Hepatocyte (in vitro differentiated cells): ENCODE measurements at regions not wholly inside any gene's neighbourhood (a gene's known extent, or its start where the extent isn't known, plus 50 kb on each side); places are given as distances from the start of the nearest gene placed in this dataset.

Experiments
- DNase-seq: peaks from one replicate; pipeline ENCODE4 v3.0.0-alpha.2; 2016; ENCODE audit warnings: low spot score
- H2AFZ ChIP-seq: fragments of 200-600 bp; sonication (generic); 2 replicates; pipeline ENCODE4 v1.6.0; 2016; ENCODE audit warnings: antibody characterized with exemption, mild to moderate bottlenecking
- H3K27ac ChIP-seq: fragments of 200-600 bp; sonication (generic); 2 replicates; pipeline ENCODE4 v1.5.1; 2016; ENCODE audit warnings: mild to moderate bottlenecking
- H3K27me3 ChIP-seq: fragments of 200-600 bp; sonication (generic); 2 replicates; pipeline ENCODE4 v1.6.1; 2016
- H3K36me3 ChIP-seq: fragments of 200-600 bp; sonication (generic); replicated peaks from 2 replicates; pipeline ENCODE4 v1.5.1; 2016; ENCODE audit warnings: low read depth; ENCODE audit not compliant: insufficient read depth
- H3K4me1 ChIP-seq: fragments of 200-600 bp; sonication (generic); 2 replicates; pipeline ENCODE4 v1.5.1; 2016; ENCODE audit warnings: mild to moderate bottlenecking, moderate library complexity; ENCODE audit not compliant: insufficient read depth
- H3K4me2 ChIP-seq: fragments of 200-600 bp; sonication (generic); 2 replicates; pipeline ENCODE4 v1.6.0; 2016
- H3K4me3 ChIP-seq: fragments of 200-600 bp; sonication (generic); 2 replicates; pipeline ENCODE4 v1.5.1; 2016; ENCODE audit warnings: mild to moderate bottlenecking
- H3K79me2 ChIP-seq: fragments of 200-600 bp; sonication (generic); 2 replicates; pipeline ENCODE4 v1.6.0; 2017; ENCODE audit warnings: mild to moderate bottlenecking
- H3K9me2 ChIP-seq: fragments of 200-600 bp; sonication (generic); replicated peaks from 2 replicates; pipeline ENCODE4 v1.6.0; 2017; ENCODE audit warnings: mild to moderate bottlenecking; ENCODE audit not compliant: insufficient read depth
- H3K9me3 ChIP-seq: fragments of 200-600 bp; sonication (generic); 2 replicates; pipeline ENCODE4 v1.5.1; 2016; ENCODE audit warnings: low read depth, mild to moderate bottlenecking
- H4K20me1 ChIP-seq: fragments of 200-600 bp; sonication (generic); 2 replicates; pipeline ENCODE4 v1.6.0; 2016; ENCODE audit warnings: mild to moderate bottlenecking; ENCODE audit not compliant: insufficient read depth, poor library complexity, severe bottlenecking
- CTCF ChIP-seq: fragments of 200-600 bp; sonication (generic); IDR thresholded peaks from 2 replicates; pipeline ENCODE4 v1.5.1; 2016; ENCODE audit warnings: antibody characterized with exemption, mild to moderate bottlenecking; ENCODE audit not compliant: poor library complexity
- EZH2 ChIP-seq: fragments of 200-600 bp; sonication (generic); IDR thresholded peaks from 2 replicates; pipeline ENCODE4 v1.6.1; 2016; ENCODE audit warnings: antibody characterized with exemption, mild to moderate bottlenecking, borderline replicate concordance
- EZH2phosphoT487 ChIP-seq: fragments of 200-600 bp; sonication (generic); IDR thresholded peaks from one replicate; pipeline ENCODE4 v1.6.1; 2018; ENCODE audit warnings: antibody characterized with exemption, mild to moderate bottlenecking, low read depth, moderate library complexity; ENCODE audit not compliant: unreplicated experiment, severe bottlenecking
- WGBS: methylation state at CpG from one replicate; pipeline ENCODE4 v1.1.6; 2016; ENCODE audit warnings: low lambda C conversion rate; ENCODE audit errors: missing lambda C conversion rate; 5-methylcytosine and 5-hydroxymethylcytosine counted together

GRCh38 chr11:105492010-105492409 lies 117.9 kb upstream of the GRIA4 start:
- no peaks in the 10 kb centered on the region for H3K36me3 ChIP-seq
- no peak for DNase-seq
- no peaks in the 10 kb centered on the region for H3K4me1 ChIP-seq
- no peaks in the 10 kb centered on the region for H3K9me2 ChIP-seq
- no peaks in the 10 kb centered on the region for H3K9me3 ChIP-seq
- H3K27ac ChIP-seq = no peak overlapping the region
- H3K27me3 ChIP-seq = no peaks in the 10 kb centered on the region
- no peak overlapping the region for H3K4me3 ChIP-seq
- 96% methylated on average over 1 of the region's 1 CpG for WGBS
- no peak overlapping the region for H3K4me2 ChIP-seq
- no peak for TF ChIP-seq EZH2phosphoT487
- no peak for TF ChIP-seq EZH2
- no peak for TF ChIP-seq CTCF
- no peak overlapping the region for H2AFZ ChIP-seq
- no peaks in the 10 kb centered on the region for H3K79me2 ChIP-seq
- H4K20me1 ChIP-seq = no peaks in the 10 kb centered on the region

- no peak for TF ChIP-seq EZH2
- no peak for TF ChIP-seq EZH2phosphoT487
- no peak for TF ChIP-seq CTCF
- WGBS = 98% methylated on average over 1 of the region's 1 CpG
- Histone ChIP-seq H3K9me2 (no peaks in the 10 kb centered on the region), H3K9me3 (no peaks in the 10 kb centered on the region), H3K4me1 (no peaks in the 10 kb centered on the region), H3K27ac (no peak overlapping the region), H3K4me2 (no peak overlapping the region), H3K27me3 (no peaks in the 10 kb centered on the region), H3K79me2 (no peaks in the 10 kb centered on the region), H4K20me1 (no peaks in the 10 kb centered on the region), H3K4me3 (no peak overlapping the region), H2AFZ (no peak overlapping the region), H3K36me3 (no peaks in the 10 kb centered on the region)
- no peak for DNase-seq
Observed at GRCh38 chr11:105491394-105491793, 118.5 kb upstream of the GRIA4 start.

GRCh38 chr11:105490333-105490732 lies 119.5 kb upstream of the GRIA4 start:
- H3K27ac ChIP-seq = no peak overlapping the region
- H2AFZ ChIP-seq = no peak overlapping the region
- H3K4me3 ChIP-seq = no peak overlapping the region
- TF ChIP-seq EZH2phosphoT487 (no peak), EZH2 (no peak), CTCF (no peak)
- H3K4me2 ChIP-seq = no peak overlapping the region
- H3K27me3 ChIP-seq = no peaks in the 10 kb centered on the region
- H3K9me2 ChIP-seq = no peaks in the 10 kb centered on the region
- H4K20me1 ChIP-seq = no peaks in the 10 kb centered on the region
- no peaks in the 10 kb centered on the region for H3K36me3 ChIP-seq
- 58% methylated on average over 1 of the region's 1 CpG for WGBS
- DNase-seq = no peak
- H3K4me1 ChIP-seq = no peaks in the 10 kb centered on the region
- H3K79me2 ChIP-seq = no peaks in the 10 kb centered on the region
- no peaks in the 10 kb centered on the region for H3K9me3 ChIP-seq

- WGBS = 64% methylated on average over 4 of the region's 4 CpGs
- Histone ChIP-seq H3K79me2 (no peaks in the 10 kb centered on the region), H3K4me3 (no peak overlapping the region), H3K9me2 (no peaks in the 10 kb centered on the region), H3K27me3 (no peaks in the 10 kb centered on the region), H3K36me3 (no peaks in the 10 kb centered on the region), H3K4me1 (no peaks in the 10 kb centered on the region), H2AFZ (no peak overlapping the region), H4K20me1 (no peaks in the 10 kb centered on the region), H3K4me2 (no peak overlapping the region), H3K9me3 (no peaks in the 10 kb centered on the region), H3K27ac (no peak overlapping the region)
- TF ChIP-seq EZH2 (no peak), CTCF (no peak), EZH2phosphoT487 (no peak)
- DNase-seq = peak; percentile 18
Observed at GRCh38 chr11:105489446-105489845, 120.4 kb upstream of the GRIA4 start.
